ENCODE measurements at regions not wholly inside any gene's neighbourhood (a gene's known extent, or its start where the extent isn't known, plus 50 kb on each side); places are given as distances from the start of the nearest gene placed in this dataset.

DNA sequence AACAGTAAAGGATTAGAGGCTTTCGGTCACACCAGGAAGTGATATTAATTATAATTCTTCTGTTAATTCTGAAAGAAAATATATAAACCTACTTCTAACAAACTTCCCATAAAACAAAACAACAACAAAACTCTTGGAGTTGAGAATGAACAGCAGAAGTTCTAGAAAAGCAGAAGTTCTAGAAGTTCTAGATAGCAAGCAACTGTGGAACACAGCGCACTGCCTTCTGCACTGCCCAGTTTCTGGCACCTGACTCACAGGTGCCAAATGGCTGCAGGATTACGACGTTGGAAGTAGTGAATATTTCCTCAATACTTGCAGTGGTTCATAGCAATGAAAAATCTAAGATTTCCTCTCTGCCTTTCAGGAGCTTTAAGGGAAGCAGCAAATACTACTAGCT, 132.2 kb downstream of the OR13A1 start:
- CTCF ChIA-PET = no interaction called here

DNA sequence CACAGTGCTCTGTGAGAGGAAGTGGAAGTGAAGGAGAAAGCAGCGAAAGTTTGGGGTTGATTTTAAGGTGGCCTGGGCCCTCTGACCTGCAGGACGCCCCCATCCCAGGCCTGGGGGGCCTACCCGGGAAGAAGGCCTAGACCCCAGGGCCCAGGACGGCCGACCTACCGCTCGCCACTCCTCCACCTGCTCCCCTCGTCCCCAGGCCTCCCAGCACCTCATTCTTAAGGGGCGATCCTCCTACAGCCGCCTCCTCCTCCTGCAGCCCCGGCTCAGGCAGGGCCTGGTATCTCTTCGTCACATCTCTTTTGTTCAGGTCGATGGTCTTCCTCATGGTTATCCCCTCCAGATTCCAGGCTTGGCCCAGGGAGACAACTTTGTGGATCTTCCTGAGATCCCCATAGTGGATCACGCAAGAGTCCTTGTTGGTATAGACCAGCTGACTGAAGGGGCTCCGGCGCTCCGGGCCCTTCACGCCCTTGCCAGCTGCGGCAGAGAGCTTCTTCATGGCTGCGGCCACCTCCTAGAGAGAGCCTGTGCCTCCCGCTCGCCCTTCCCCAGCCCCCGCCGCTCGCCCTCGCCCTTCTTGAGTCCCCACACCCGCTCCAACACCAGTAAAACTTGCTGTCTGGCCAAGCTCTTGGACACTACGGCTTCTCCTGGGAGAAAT, 117.5 kb downstream of the OR13A1 start:
- no peak for DNase-seq (ENCODE audit: extremely low spot score)
- TF ChIP-seq, protein P1, sequence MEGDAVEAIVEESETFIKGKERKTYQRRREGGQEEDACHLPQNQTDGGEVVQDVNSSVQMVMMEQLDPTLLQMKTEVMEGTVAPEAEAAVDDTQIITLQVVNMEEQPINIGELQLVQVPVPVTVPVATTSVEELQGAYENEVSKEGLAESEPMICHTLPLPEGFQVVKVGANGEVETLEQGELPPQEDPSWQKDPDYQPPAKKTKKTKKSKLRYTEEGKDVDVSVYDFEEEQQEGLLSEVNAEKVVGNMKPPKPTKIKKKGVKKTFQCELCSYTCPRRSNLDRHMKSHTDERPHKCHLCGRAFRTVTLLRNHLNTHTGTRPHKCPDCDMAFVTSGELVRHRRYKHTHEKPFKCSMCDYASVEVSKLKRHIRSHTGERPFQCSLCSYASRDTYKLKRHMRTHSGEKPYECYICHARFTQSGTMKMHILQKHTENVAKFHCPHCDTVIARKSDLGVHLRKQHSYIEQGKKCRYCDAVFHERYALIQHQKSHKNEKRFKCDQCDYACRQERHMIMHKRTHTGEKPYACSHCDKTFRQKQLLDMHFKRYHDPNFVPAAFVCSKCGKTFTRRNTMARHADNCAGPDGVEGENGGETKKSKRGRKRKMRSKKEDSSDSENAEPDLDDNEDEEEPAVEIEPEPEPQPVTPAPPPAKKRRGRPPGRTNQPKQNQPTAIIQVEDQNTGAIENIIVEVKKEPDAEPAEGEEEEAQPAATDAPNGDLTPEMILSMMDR (IDR thresholded peaks at IDR 0.05; ENCODE audit: control extremely low read depth, extremely low read depth, low read depth, missing control alignments) = no peak
- ChIA-PET POLR2A (no interaction called here), CTCF (no interaction called here)

More for the DNA sequence above, 132.2 kb downstream of the OR13A1 start:
- TF ChIP-seq, protein P1 (IDR thresholded peaks at IDR 0.05; ENCODE audit: control extremely low read depth, extremely low read depth, low read depth, missing control alignments) = no peak
- DNase-seq (ENCODE audit: extremely low spot score) = no peak
- POLR2A ChIA-PET = no interaction called here

DNA sequence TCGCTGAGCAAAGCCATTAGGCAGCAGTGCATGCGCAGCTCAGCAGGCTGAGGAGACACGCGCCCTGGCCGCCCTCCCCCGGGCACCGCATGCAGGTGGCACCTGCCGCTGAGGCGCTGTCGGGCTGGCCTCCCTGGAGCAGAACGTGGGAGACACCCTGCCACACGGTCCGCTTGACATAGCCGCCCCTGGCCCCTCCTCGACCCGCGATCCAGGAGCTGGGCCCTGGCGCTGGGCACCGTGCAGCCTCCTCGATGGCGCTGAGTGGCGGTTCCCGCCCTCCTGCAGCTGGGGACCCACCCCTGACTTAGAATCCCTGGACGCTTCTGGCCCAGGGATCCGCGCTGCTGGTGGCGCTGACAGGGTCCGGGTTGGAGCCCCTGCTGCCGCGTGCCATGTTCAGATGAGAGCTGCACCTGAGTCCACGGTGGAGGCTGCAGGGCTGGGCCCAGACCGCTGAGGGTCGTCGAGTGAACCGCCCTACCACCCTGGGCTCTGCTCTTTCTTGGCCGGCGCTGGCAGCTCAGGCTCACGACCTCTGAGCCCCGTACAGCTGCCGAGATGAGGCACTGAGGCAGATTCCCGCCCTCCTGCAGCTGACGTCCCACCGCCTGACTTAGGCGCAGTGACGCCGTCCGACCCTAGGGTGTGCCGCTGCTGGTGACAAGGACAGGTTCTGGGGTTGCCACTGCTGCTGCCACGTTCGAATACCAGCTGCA, 116.8 kb downstream of the OR13A1 start:
- TF ChIP-seq, protein P1 (IDR thresholded peaks at IDR 0.05; ENCODE audit: control extremely low read depth, extremely low read depth, low read depth, missing control alignments) = no peak
- ChIA-PET POLR2A (no interaction called here), CTCF (no interaction called here)
- DNase-seq (ENCODE audit: extremely low spot score) = no peak

DNA sequence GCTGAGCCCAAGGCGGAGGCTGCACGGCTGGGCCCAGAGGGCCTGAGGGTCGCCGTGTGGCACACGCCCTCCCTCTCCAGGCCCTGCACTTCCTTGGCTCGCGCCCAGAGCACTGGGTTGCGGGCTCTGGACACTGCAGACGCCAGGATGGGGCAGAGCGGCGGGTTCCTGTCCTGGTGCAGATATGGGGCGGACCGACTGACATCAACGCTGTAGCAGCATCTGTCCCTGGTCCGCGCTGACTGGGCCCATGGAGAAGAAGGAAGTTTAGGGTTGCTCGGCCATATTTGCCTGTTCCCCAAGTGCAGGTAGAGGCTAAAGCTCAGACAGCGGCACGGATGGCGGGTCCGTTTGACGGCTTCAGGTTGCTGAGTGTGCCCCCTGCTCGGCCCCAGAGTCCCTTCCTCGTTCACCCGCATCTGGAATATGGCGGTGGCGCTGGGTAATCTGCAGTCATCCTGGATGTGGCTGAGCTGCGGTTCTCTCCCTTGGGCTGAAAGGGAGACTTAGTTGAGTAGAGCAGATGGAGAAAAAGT, 116.1 kb downstream of the OR13A1 start:
- POLR2A ChIA-PET = no interaction called here
- CTCF ChIA-PET = no interaction called here
- DNase-seq (ENCODE audit: extremely low spot score) = no peak
- TF ChIP-seq, protein P1 (IDR thresholded peaks at IDR 0.05; ENCODE audit: control extremely low read depth, extremely low read depth, low read depth, missing control alignments) = no peak

DNA sequence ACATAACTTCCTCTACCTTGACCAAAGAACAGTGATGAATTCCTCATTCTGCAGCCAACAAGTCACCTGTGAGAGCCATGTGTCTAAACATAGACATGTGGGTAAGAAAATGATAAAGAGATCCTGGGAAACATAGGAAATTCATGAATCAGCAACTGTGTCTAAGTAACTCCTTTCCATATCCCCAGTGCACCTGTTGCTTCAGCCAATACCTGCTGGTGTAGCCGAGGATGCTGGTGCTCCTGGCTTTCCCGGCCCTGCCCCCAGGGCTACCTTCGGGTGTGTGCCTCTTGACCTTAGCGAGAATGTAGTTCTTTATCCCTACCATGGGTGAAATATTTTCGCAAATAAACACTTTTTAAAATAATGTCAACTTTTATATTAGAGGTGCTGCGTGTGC, 114.1 kb downstream of the OR13A1 start:
- TF ChIP-seq, protein P1 (IDR thresholded peaks at IDR 0.05; ENCODE audit: control extremely low read depth, extremely low read depth, low read depth, missing control alignments) = no peak
- CTCF ChIA-PET = no interaction called here
- DNase-seq (ENCODE audit: extremely low spot score) = no peak

DNA sequence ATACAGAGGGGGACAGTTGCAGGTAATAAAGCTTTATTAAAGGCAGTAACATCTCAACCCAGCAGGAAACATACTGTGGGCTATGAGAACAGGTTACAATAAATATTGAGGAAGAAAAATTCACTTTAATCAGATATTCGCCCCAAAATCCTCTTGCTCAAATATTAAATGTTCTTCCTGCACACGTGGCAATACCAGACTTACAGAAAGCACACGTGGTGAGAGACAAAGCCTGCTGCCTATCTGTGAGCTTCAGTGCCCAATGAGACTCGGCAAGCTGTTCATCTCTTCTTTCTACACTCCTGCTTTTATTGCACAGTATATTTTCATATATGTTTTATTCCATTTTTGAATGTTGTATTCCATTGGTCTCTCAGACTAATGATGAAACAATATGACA, 113.2 kb downstream of the OR13A1 start:
- CTCF ChIA-PET = interaction anchor here (1.1 kb wide), 1 partner anchor 14 kb away, joined by 3 read pairs; no protein-coding TSS in a partner anchor
- no peak for DNase-seq (ENCODE audit: extremely low spot score)
- POLR2A ChIA-PET = no interaction called here
- TF ChIP-seq, protein P1 (IDR thresholded peaks at IDR 0.05; ENCODE audit: control extremely low read depth, extremely low read depth, low read depth, missing control alignments) = no peak

More for the DNA sequence above, 114.1 kb downstream of the OR13A1 start:
- POLR2A ChIA-PET = no interaction called here

All from GM10248 (cell line).